AG20443 (cell line): ENCODE measurements at regions not wholly inside any gene's neighbourhood (a gene's known extent, or its start where the extent isn't known, plus 50 kb on each side); places are given as distances from the start of the nearest gene placed in this dataset.
"Not testable (repeated sequence)": the region's sequence is repeated elsewhere in the genome, so short reads cannot be mapped to it uniquely, and the experiment has no call there.

ENCODE experiments used
- DNase-seq: peaks from one replicate; pipeline ENCODE4 v3.0.0; 2012; ENCODE audit warnings: low spot score, mixed read lengths

GRCh38 chr1:47522935-47523834 is 85.3 kb downstream of the FOXD2 start:
- no peak for DNase-seq

DNA sequence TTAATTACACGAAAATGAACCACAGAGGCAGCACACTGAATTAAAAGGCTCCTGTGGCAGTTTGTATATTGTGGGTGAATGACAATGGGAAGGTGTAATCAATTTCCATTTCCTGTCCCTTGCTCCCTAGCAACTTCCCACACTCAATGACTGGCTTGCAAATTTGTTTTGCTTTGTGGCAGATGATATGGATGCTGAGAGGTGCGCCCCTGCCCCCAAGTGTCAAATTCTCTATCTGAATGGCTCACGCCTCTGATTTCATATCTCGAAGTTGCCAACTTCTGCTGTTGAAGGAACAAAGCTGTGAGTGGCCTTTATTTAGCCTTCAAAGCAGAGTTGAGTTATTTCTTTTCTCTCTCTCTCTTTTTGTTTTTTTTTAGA is 86.0 kb downstream of the FOXD2 start:
- no peak for DNase-seq

GRCh38 chr1:47524272-47524671 is 86.4 kb downstream of the FOXD2 start:
- DNase-seq, result no peak

DNA sequence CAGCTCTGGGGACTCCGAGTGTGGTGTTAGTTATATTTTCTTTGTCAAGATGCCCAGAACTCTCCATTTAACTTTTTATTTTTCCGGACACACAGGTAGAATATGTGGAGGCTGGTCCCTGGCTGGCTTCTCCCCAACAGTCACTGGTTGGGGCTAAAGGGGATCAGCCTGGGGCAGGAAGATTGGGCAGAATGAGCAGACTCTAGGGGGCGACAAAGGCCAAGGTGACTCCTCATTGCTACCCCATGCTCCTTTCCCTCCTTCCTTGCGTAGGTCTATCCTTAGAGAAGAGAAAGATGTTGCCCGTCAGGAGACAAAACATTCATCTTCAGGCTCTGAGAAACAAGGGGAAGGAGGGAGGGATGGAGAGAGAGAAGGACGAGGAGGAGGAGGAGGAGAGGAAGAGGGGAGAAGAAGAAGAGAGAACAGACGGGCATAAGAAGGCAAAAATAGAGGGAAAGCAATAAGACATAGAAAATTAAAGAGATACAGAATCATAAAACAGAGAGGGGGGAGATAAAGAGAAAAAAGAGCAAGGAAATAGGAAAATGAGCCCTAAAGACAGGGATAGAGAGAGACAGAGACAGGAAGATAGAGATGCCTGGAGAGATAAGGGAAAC is 89.9 kb downstream of the FOXD2 start:
- DNase-seq, result no peak

- DNase-seq, result no peak
Measured at GRCh38 chr1:47529520-47530098, 91.8 kb downstream of the FOXD2 start.

DNA sequence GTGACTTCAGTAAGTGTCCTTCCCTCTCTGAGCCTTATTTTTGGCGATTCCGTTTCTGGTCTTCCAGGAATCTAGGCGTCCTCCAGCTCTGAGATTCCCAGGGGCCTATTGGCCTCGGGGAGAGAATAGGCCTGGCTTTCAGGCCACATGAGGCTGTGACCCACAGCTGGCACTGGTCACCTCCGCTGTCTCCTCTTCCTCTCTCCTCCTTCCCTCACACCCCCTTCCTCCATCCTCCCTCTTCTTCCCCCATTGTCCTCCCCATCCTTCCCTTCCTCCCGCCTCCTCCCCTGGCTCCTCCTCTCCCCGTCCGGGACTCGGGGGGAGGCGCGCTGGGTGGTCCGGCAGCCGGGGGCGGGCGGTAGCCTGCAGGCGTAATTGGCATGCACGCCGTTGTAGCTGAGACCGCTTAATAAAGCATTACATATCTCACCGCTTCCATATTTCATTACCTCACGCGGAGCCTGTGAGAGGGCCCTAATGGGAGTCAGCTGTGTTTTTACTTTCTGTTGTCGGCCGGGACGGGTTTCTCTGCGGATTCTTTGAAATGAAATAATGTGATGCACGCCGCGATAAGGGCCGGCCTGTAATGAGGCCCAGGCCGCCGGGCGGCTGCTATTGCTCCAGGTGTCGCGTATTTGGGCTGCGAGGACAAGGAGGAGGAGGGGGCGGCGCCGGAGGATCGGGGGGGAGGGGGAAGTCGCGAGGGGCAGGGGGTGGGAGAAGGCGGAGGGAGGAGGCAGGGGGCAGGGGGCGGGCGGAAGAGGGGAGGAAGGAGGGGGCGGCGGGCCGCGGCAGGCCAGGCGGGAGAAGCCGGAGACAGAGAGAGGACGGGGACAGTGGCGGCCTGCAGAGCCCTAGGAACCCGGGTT is 95.3 kb downstream of the FOXD2 start:
- DNase-seq, result peak; percentile 70

DNA sequence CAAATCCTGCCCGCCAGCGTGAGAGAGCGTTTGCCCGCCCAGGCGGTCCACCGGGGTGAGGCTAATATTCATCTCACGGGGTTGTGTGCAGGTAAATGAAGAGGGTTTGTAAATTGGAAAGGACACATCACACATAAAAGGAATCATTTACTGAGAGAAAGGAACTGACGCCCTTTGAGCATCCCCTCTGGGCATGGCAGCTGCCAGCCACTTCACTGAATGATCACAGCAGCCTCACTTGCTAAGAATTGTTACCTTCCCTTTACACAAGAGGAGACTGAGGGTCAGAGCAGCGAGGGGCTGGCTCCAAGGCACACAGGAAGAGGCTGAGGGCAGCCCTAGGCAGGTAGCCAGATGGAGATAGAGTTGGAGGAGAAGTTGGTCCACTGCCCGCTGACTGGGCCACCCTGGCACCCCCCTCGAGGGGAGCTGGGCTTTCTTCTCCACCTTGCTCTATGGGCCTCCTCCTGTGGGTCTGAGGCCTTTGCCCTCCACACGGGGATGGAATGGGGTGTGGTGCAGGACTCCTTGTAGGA is 96.0 kb downstream of the FOXD2 start:
- DNase-seq, result no peak

GRCh38 chr1:47534436-47534835 is 96.6 kb downstream of the FOXD2 start:
- peak; percentile 52 for DNase-seq

DNA sequence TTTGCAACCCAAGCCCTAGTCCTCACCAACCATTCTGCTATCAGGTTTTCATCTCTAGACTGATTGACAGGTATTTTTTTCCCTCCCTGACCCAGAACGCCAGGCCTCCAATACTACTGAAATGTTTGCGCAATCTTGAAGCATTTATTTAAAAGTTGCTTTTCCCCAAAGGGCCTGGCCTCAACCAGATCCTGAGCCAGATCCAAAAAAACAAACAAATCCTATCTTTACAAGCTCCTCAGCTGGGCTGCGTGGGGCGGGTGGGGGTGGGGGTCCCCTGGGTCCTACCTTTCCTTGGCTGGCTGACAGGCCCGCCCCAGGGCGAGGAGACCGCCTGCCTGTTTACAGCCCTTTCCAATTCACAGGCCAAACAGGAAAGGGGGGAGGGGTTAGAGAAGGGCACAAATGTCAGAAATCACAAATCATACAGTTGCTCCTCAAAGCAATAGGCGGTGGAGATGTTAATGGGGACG is 98.8 kb downstream of the FOXD2 start:
- no peak for DNase-seq

- no peak for DNase-seq
Measured at GRCh38 chr1:47537268-47537667, 99.4 kb downstream of the FOXD2 start.

- DNase-seq, result no peak
Measured at GRCh38 chr1:47537966-47538365, 100.1 kb downstream of the FOXD2 start.

GRCh38 chr1:47538530-47538929 is 100.7 kb downstream of the FOXD2 start:
- DNase-seq, result not testable (repeated sequence)

GRCh38 chr1:47541705-47542104 is 103.9 kb downstream of the FOXD2 start:
- DNase-seq, result not testable (repeated sequence)

DNA sequence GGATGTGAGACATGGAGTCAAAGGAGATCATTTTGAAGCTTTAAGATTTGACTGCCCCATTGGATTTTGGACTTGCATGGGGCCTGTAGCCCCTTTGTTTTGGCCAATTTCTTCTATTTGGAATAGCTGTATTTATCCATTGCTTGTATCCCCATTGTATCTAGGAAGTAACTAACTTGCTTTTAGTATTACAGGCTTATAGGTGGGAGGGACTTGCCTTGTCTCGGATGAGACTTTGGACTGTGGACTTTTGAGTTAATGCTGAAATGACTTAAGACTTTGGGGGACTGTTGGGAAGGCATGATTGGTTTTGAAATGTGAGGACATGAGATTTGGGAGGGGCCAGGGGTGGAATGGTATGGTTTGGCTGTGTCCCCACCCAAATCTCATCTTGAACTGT is 105.2 kb downstream of the FOXD2 start:
- DNase-seq, result not testable (repeated sequence)

- no peak for DNase-seq
Measured at GRCh38 chr1:47545912-47546483, 108.2 kb downstream of the FOXD2 start.

- DNase-seq, result no peak
Measured at GRCh38 chr1:47547753-47548573, 110.1 kb downstream of the FOXD2 start.

DNA sequence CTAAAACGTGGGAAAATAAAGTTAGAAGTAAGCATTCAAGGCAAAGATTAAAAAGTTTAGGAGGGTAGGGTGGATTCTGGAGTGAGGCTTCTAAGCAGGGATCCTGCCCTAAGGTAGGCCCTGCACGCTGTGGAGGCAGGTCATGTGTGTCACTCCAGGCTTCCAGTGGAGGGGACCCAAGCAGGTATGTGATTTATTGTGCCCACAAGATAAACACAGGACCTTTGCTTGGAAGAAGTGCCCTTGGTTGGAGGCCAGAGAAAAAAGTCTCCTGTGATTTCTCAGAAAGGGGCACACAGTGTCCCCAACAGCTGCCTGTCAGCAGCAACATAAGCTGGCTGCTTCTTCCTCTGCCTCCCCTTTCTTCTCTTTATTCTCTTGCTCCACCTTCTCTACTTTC is 110.8 kb downstream of the FOXD2 start:
- no peak for DNase-seq

DNA sequence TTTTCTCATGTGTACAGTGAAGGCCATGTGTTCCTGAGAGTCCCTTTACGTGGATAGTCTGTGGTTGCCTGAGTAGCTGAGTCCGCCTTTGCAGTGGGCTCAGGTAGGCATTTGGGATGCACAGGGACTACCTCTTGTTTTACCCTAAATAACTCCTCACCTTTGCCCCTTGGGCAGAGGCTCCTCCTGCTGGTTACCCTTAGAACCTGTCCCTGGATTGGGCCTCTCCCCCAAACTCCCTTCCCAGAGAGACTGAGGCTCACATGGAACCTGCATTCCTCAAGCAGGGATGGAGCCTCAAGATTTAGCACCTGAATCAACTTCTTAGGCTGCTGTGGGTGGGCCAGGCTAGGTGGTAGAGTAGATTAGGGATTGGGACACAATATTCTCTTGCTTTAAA is 111.7 kb downstream of the FOXD2 start:
- no peak for DNase-seq

- DNase-seq, result no peak
Measured at GRCh38 chr1:47550929-47551328, 113.1 kb downstream of the FOXD2 start.

- no peak for DNase-seq
Measured at GRCh38 chr1:47551971-47552528, 114.2 kb downstream of the FOXD2 start.
